ENCODE measurements at regions not wholly inside any gene's neighbourhood (a gene's known extent, or its start where the extent isn't known, plus 50 kb on each side); places are given as distances from the start of the nearest gene placed in this dataset.

DNA sequence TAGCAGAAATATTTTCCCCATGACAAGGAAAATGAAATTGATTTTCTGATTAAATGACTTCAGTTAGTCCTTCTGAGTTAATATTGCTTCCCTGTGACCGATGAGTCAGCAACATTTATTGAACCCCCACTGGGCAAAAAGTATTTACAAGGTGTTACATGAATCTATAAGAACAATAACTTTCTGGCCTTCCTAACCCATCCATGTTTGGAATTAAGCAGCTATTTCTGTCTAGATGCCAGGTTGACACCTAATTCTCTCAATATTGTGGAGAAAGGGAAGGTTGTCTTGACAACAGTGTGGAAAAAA lies 112.9 kb upstream of the JAZF1 start:
- DNase-seq, result no peak

DNA sequence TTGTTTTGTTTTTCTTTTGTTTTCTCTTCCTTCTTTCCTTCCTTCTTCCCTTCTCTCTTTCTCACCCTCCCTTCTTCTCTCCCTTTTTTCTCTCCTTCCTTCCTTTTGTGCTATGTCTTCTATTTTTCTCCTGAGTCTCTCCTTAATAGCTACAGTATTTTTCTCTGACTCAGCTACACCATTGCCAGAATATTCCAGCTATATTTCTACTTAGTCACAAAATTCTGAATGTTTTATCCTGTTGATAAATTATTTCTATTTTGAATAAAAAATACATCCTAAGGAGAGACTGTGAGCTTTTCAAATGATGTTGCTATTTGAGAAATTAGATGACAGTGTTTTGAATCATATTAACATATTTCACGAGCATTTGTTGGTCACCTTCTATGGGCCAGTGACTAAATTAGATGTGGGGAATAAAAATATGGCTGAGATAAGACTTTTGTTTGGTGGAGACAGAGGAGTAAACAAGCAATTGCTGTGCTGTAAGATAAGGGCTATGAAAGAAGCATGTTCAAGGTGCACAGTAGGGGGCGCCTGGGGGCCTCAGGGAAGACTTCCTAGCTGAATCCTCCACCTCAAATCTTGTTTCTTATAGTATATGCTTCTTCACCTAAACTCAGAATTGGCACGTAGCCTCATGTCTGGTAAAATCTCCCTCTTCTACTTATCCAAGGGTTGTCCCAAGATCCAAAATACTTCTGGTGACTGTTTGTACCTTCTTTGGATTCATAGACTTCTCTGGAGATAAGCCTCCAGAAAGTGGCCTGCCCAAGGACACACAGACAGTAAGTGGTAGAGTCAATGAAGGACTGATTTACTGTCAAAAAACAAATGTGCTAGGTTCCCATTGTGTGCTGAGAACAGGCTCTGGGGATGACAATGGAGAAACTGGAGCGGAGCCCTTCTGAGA lies 115.5 kb upstream of the CREB5 start:
- no peak for DNase-seq

DNA sequence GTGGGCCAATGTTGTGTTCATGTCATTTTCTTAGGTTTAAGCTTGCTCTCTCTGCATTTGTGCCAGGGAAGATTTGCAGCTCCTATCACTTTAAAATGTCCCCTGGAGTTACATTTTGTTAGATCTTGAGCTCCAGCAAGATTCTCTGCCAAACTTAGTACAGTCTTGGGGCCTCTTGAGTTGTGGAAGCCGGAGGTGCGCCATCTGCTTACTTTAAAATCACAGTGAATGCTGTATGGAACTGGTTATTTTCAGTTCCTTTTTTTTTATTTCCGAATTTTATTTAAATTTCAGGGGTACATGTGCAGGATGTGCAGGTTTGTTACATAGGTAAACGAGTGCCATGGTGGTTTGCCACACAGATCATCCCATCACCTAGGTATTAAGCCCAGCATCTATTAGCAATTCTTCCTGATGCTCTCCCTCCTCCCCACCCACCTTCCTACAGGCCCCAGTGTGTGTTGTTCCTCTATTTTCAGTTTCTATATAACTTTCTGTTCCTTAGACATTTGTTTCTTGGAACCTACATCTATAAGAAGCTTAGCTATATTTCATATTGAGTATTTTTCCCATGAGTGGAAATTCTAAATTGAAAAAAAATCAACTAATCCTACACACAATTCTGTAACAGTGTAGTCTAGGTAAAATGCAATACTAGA lies 114.4 kb upstream of the CREB5 start:
- no peak for DNase-seq

DNA sequence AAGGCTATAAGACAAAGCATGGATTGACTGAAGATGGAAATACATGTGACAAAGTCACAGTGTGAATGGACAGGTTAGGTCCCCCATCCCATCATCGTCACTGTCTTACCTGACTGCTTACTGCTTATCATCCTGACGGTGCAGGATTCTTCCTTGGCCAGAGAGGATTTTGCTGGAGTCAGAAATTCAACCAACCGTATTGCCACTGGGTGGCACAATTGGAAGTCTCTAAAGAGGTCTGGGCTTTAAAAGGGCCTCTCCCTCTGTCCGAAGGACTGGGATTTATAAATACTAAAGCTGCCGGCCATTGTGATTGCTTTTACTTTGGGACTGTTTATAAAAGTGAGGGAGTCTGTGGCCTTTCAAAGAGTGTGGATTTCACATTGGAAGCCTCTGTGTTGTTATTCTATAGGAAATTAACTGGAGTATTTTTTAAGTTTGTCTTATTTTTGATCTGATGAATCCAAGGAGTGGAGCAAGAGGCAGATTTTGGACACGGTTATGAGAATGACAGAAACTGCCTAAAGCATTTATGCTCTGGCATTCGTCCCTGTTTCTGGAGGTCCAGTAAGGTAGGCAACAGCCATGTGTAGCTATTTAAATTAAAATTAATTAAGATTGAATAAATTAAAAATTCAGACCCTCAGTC lies 113.3 kb upstream of the CREB5 start:
- peak; percentile 39 for DNase-seq

DNA sequence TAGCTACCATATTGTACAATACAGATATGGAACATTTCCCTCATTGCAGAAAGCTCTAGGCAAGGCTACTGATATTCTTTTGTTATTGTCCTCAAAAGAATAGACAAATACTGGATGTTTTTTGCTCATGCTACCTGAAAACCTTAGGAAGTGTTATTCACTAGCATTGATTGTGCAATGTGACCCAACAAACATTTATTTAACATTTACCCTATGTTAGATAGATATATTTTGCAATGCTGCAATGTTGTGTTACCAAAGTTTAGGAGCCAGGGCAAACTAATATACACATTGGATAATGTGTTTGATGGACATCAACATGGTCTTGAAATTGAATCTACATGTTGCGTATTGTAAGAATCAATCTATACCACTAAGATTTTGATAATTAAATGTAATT lies 112.8 kb upstream of the CREB5 start:
- no peak for DNase-seq

DNA sequence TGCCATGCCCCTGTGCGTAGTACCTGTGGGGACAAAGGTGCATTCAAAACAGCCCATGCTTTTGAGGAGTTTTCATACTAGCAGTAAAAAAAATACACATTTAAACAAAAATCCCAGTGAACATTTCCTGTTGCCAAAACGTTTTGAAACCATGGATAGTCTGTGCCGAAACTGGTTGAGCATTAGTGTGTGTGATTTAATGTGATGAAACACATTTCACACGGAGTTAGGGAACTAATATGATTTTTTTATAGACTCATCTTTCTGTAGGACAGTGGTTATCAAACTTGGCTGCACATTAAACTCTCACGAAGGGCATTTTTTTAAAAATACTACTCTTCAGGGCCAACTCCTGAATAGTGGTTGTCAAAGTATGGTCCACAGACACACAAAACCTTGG lies 111.8 kb upstream of the CREB5 start:
- no peak for DNase-seq

DNA sequence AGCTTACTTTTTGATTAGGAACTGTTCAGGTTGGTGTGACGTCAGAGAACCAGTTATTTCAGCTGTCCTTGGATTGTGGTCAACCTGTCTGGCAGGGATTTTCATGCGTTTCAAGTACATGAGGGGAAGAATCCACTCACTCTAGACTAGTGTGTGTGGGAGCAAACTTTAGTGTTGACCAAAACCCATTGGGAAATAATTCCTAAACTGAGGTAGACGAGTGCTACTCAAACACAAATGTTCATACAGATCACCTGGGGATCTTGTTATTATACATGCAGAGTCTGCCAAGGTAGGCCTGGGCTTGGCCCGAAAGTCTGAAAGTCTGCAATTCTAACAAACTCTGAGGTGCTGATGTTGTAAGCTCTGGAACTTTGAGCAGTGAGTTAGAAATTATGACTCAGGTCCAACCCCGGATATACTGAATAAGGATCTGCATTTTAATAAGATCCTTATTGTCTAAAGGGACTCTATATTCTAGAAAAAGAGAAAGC lies 111.1 kb upstream of the CREB5 start:
- DNase-seq, result no peak

DNA sequence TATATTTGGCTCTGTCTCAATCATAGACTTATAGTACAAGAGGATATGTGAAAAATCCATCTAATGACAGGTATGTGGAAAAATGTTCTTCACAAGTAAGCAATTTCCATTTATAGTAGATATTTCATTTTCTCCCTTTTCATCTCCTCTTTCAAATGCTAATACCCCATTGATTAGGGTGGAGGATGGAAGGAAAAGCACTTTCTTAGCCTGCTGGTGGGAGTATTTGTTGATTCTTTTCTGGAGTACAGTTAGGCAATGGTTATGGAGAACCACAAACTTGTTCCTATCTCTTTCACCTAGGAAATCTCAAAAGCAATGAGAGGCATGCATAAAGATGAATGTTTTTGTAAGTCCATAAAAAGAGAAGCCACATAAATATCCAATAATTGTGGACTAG lies 108.0 kb upstream of the CREB5 start:
- DNase-seq, result no peak

DNA sequence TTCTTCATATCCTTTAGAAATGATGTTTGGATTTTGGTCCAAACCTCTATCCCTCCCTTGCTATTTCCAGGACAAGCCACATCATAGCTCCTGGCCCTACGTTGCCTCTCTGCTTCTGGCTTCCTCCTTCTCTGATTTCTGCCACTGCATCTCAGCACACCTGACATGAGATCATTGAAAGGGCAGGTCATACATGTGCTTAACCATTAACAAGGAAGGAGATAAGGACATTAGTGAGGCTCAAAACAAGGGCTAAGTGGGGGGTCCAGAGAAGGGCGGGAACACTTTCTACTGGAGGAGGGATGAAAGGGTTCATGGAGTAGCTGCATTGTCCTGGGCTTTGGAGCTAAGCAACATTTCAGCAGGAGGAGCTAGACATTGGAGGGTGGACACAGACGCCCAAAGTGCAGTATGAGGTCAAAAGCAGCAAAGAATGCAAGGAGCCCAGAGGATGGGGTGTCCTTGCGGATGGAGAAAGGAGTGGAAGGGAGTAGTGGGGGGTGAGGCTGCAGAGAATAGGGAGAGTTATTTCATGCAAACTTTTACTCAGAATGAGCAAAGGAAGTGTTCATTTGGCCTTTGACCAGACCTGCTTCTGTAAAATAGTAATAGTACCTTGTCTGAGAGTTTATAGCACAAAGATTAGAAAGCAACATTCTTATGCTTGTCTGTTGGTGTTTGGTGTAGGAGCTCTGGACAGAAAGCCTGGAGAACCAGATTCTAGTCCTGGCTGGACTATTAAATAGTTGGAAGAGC lies 102.4 kb upstream of the CREB5 start:
- no peak for DNase-seq

DNA sequence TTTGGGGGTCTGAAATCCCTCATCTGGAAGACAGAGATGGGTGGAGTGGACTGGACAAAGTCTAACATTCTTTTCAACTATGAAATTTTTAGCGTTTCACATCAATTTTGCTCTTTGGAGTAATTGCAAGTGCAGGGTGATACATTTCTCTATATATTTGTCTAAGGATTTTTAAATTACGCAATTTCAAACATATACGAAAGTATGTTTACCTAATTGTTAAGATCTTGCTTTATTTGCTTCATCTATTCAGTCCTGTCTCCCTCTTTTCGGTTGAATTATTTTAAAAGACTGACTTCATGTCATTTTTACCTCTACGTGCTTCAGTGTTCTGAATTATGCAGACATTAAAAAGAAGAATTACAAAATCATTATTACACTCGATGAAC lies 101.9 kb upstream of the CREB5 start:
- DNase-seq, result no peak

DNA sequence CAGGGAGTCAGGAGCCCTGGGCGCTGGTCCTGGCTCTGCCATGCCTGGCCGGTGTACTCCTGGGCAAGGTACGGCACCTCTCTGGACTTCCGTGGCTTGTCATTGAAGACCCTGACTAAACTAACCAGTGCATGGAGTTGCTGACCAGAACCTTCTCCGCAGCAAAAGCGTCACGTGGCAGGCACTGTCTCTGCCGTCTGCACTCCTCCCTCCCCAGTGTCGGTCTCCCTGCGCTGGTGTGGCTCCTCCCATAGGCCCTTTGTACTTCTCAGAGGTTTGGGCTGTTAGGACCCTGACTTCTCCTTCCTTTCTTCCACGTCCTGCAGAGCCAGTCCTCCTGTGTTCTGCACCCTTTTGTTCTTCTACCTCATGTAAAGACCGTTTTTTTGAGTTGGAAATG lies 100.6 kb upstream of the CREB5 start:
- DNase-seq, result no peak

DNA sequence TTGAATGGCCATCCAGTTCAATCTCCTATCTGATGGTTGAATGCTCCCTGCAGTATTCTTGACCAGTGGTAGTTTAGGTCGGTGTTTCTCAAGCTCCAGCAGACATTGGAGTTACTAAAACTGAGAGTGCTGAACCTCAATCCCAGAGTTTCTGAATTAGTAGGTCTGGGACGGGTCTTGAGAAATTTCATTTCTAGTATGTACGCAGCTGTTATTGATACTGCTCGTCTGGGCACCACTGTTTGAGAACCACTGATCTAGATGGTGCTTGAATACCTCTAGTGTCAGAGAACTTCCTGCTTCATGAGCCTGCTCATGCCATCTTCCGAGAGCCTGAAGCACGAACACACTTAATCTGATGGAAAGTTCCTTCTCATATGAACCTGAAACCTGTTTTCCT lies 99.4 kb upstream of the CREB5 start:
- DNase-seq, result no peak

DNA sequence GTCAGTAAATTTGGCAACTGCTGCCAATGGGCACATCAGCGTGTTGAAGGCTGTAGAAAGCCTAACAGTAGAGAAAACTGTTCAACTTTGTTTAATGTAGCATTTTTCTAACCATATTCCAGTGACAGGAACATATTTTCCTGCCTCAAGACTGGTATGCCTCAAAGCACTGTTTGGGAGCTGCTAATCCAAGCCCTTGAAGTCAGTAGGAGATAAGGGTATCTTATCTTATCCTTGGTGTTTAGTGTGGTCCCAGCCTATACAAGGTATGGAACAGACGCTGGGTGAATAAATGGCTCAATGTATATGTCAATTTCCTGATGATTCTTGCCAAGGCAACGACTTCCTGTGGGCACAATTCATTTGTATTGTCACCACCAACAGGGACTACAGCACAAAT lies 97.5 kb upstream of the CREB5 start:
- no peak for DNase-seq

DNA sequence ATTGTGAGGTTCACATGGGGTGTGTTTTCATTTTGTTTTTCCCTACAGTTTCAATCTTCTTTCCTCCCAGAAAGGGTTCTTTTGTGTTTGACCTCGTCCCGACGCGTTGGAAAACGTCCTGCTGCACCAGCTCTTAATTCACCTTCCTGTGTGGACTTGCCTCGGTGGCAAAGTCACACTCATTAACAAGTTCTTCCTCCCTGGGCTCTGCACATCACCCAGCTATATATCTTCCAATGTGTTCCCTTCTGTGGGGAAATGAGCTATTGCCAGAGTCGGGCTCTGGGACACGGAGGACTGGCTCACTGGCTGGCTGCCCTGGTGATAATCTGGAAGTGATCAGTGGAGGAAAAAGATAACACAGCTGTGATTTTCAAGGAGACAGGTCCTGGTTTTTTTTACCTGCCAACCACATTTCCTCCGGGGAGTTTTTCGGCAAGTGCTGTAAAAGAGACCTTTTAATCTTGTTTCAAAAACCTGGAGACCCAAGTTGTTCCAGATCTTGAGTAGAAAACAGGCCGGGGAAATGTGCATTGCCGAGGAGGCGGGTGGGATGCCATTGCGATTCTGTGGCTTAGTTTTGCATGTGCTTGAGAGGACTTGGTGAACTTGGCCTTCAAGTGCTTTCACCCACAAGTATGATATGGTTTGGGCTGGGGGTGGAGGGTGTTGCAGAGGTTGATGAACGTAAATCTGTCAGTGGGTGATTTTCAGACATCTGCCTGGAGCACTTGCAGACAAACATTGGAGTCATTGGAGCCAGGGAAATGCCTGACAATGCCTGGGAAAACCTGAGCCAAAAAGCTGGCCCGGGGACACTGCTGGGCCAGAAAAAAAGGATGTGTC lies 96.5 kb upstream of the CREB5 start:
- DNase-seq, result no peak

DNA sequence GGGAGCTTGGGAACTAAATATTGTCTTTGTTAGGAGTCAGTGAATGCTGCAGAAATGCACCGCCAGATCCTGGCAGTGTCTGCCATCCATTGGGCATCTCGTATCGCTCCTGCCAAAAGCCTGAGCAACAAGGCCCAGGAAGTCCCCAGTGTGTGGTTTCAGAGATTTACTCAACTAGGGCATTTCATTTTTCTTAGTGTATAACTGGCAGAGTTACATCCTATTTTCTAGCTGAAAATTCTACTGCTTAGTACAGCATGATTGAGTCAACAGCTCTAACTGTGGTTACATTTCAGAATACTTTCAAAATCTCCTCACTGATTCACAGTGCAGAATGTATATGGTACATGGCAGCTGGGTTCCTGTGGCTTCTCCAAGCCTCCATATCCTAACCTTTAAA lies 95.8 kb upstream of the CREB5 start:
- DNase-seq, result no peak

DNA sequence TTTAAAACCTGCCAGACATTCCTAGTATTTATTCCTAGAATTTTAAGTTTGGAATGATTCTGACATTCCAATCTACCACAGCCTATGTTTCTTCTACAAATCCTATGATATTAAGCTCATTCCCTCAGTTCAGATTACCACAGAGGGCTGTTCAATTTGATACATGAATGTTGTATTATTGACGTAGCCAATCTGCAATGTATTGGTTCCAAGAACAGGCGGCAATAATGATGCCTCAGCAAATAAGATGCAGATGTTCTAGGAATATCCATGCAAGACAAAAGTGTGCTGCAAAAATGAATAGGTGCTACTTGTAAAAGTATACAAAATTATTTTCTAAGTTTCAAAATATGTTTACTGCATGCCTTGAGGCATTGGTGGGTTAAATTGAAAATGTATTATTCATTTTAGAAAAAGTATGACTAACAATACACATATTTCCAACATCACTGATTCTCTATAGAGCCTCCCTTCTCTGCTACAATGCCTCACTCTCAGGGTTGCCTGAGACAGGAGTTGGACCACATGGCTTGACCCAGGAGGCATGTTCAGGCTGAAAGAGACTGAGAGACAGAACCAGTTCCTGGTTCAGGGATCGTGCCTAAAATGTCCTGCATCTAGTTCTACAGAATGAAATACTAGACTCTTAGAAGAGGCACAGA lies 94.1 kb upstream of the CREB5 start:
- no peak for DNase-seq

DNA sequence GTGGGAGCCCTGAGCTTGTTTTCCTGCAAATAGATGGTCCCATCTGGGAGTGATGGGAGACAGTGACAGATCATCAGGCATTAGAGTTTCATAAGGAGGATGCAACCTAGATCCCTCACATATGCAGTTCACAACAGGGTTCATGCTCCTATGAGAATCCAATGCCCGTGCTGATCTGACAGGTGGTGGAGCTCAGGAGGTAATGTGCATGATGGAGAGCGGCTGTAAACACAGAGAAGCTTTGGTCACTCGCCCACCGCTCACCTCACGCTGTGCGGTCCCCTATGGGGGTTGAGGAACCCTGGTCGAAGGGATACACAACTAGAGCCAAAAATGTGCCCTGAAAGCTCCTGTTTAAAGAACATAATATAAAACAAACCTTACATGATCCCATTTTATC lies 88.5 kb upstream of the CREB5 start:
- DNase-seq, result no peak

DNA sequence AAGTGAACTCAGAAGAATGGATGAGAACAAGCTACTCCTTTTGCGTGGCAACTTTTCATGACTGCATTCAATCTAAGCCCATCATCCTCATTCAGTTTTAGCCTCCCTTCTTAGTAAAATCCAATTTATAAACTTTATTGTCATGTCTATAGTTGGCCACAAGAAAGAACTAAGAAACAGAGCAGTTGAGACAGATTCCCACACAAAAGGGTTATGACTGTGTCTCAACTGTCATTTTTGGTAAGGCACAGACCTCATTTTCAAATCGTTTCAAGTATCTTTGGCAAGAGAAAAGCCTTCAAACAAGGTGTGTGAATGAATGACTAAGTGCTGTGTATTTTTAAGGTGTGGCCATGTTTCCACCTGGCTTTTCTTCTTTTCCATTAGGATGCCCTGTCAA lies 84.2 kb upstream of the CREB5 start:
- DNase-seq, result no peak

DNA sequence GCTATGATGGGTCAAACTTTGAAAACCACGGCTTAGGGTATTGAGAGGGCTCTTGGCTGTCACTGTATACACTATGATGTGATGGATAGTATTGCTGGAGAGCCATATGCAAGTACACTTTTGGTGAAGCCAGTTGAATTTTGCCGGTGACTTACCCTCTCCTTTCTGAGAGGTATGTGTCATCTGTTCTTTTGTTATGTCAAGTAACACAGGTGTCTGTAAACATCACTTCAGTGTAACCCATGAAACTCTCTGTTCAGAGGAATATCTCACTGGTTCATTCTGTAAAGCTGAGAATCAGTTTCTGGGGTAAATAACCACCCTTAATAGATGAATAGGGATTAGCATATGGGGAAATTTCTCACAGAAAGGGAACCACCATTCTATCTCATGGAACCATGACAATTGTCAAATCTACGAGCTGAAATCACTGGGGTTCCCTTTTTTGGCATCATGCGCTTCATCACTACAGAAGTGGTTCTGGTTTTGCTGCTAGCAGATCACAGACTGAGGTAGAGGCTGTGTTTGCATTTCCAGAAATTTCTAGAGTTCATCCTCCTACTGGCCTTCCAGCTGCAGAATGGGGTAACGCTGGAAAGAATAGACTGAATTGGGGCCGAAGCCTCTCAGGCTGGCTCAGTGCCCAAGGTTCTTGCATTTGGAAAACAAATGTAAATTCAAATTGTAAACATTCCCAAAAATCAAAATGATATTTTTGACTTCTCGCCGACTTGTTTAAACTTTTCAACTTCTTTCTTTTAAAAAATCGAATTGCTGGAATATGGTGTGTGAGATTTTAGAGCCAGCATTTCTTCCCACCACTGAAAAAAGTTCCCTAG lies 83.3 kb upstream of the CREB5 start:
- no peak for DNase-seq

DNA sequence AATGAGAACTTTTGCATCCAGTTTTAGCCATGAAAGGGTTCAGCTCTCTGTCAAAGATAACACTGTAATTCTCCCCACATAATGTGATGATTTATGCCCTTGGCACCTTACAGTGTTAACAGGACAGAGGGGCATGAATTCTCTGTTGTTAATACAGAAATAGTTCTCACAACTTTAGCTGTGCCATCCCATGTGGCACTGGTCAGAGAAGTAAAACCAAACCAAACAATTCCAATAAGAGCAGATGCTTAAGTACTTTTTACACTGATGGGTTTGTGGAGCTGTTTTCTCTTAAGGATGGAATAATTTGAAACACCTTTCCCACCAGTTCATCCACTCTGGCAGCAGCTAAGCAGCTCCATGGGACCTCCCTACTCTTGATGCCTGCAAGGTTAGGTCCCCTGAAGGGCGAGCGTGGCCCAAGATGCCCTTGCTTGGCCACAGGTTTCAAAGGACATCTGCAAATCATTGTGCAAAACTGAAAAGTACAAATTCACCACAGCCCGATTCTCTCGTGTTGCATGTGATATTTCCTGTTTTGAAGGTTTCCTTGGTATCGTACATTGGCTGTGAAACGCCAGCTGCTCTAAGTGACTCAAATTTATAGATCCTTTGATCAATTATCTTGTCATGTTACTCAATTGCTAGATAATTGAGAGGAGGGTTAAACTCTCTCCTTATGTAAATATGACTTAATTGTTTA lies 82.5 kb upstream of the CREB5 start:
- DNase-seq, result no peak
